K562 (cell line): ENCODE measurements at regions not wholly inside any gene's neighbourhood (a gene's known extent, or its start where the extent isn't known, plus 50 kb on each side); places are given as distances from the start of the nearest gene placed in this dataset.

Source experiments
- ATAC-seq: fragments of 200-7000 bp; cut with Tn5 transposase; 3 replicates; pipeline ENCODE4 v1.9.1; 2020; ENCODE audit warnings: moderate library complexity
- BruUV-seq: library from RNA; stranded (reverse); fragments of 400-500 nt; replicated peaks from 2 replicates; lab custom pipeline; 2021; lab: Mats Ljungman, UMichigan
- CTCF ChIA-PET: fragments of 300-600 bp; formaldehyde crosslinking; extraction: SDS; loops from one replicate; lab custom pipeline; 2021; ENCODE audit warnings: low intra/inter-chr PET ratio; lab: Yijun Ruan, JAX
- POLR2A ChIA-PET: fragments of 300-600, 350-650 bp; sonication (Branson Sonifier 250); formaldehyde crosslinking; extraction: SDS; loops from one replicate; lab custom pipeline; 2021; ENCODE audit warnings: antibody characterized with exemption, inconsistent platforms; lab: Yijun Ruan, JAX
- DNase-seq, 4 experiments: peaks; one replicate each; pipeline versions ENCODE4 v3.0.0 to v3.0.0-alpha.2; 2011 to 2018; ENCODE audit warnings: low spot score in 3 of 4, mixed read lengths in 3 of 4; ENCODE audit errors: extremely low read depth in 1 of 4
- FAIRE-seq: peaks from 2 replicates; lab custom pipeline; 2011; peaks lifted over from hg19 to GRCh38; lab: Jason Lieb, UNC
- H2AFZ ChIP-seq: 2 replicates; pipeline ENCODE4 v1.6.0; 2011; ENCODE audit warnings: low read depth, low read length, control low read depth, inconsistent platforms
- H3K27ac ChIP-seq: fragments of 200-600 bp; 3 replicates; pipeline ENCODE4 v1.8.0; 2011; ENCODE audit warnings: low read depth, mild to moderate bottlenecking, control low read depth, inconsistent platforms, low read length, moderate library complexity, mixed read lengths; ENCODE audit errors: extremely low read depth
- H3K27me3 ChIP-seq, 2 experiments: fragments of 300-600 bp in 1 of 2; 2 replicates in 1 of 2; 3 replicates in 1 of 2; pipeline versions ENCODE4 v1.6.0 to v1.8.0; 2011; ENCODE audit warnings: inconsistent platforms in 2 of 2, low read length in 2 of 2, mild to moderate bottlenecking in 1 of 2, mixed read lengths in 1 of 2, moderate library complexity in 1 of 2; ENCODE audit not compliant: control insufficient read depth in 2 of 2, insufficient read depth in 2 of 2
- H3K36me3 ChIP-seq: fragments of 300-600 bp; 3 replicates; pipeline ENCODE4 v1.8.0; 2011; ENCODE audit warnings: mild to moderate bottlenecking, low read length, inconsistent platforms; ENCODE audit not compliant: control insufficient read depth, insufficient read depth
- H3K4me1 ChIP-seq, 2 experiments: fragments of 200-600 bp in 1 of 2; replicated peaks in 1 of 2; 2 replicates in 1 of 2; 3 replicates in 1 of 2; pipeline versions ENCODE4 v1.5.1 to v1.8.0; 2011; ENCODE audit warnings: inconsistent platforms in 2 of 2, low read length in 2 of 2, mild to moderate bottlenecking in 1 of 2, mixed read lengths in 1 of 2, moderate library complexity in 1 of 2; ENCODE audit not compliant: control insufficient read depth in 2 of 2, insufficient read depth in 2 of 2
- H3K4me2 ChIP-seq: 2 replicates; pipeline ENCODE4 v1.6.1; 2011; ENCODE audit warnings: low read length, control low read depth, inconsistent platforms, mixed read lengths; ENCODE audit not compliant: insufficient read depth
- H3K4me3 ChIP-seq: fragments of 200-600 bp; sonication (generic), shearing (Covaris generic); 2 replicates; pipeline ENCODE4 v1.5.1; 2016; ENCODE audit warnings: control low read depth, inconsistent platforms
- H3K79me2 ChIP-seq: fragments of 200-600 bp; 3 replicates; pipeline ENCODE4 v1.8.0; 2011; ENCODE audit warnings: low read length, inconsistent platforms; ENCODE audit not compliant: control insufficient read depth, insufficient read depth
- H3K9ac ChIP-seq, 2 experiments: 2 replicates each; pipeline versions ENCODE4 v1.6.0 to v1.6.1; 2011; ENCODE audit warnings: low read depth in 2 of 2, low read length in 2 of 2, control low read depth in 1 of 2, inconsistent platforms in 1 of 2, mild to moderate bottlenecking in 1 of 2, mixed read lengths in 1 of 2; ENCODE audit not compliant: insufficient read depth in 1 of 2
- H3K9me1 ChIP-seq: one replicate; pipeline ENCODE4 v1.6.0; 2011; ENCODE audit warnings: inconsistent platforms, mild to moderate bottlenecking, low read length, moderate library complexity; ENCODE audit not compliant: control insufficient read depth, insufficient read depth
- H3K9me3 ChIP-seq: replicated peaks from 2 replicates; pipeline ENCODE4 v1.5.1; 2011; ENCODE audit warnings: low read depth, low read length, inconsistent platforms; ENCODE audit not compliant: control insufficient read depth, insufficient read depth
- H4K20me1 ChIP-seq: replicated peaks from 2 replicates; pipeline ENCODE4 v1.6.1; 2011; ENCODE audit warnings: low read length, inconsistent platforms, mixed read lengths; ENCODE audit not compliant: control insufficient read depth, insufficient read depth
- CREM ChIP-seq: IDR thresholded peaks from 2 replicates; pipeline ENCODE4 v1.6.1; 2014; ENCODE audit warnings: antibody characterized with exemption, low read depth
- DDX20 ChIP-seq: fragments of 450-650 bp; IDR thresholded peaks from 2 replicates; pipeline ENCODE4 v1.6.1; 2016; ENCODE audit warnings: missing genetic modification characterization, low read depth, mild to moderate bottlenecking, missing compliant biosample characterization, moderate library complexity
- ETV1 ChIP-seq: fragments of 450-650 bp; conservative IDR thresholded peaks from 2 replicates; pipeline ENCODE4 v1.6.1; 2016; ENCODE audit warnings: missing genetic modification characterization, control low read depth, low read depth, missing compliant biosample characterization
- FOXA1 ChIP-seq: fragments of 450-650 bp; IDR thresholded peaks from 2 replicates; pipeline ENCODE4 v1.6.1; 2016; ENCODE audit warnings: mild to moderate bottlenecking, borderline replicate concordance
- KAT7 ChIP-seq: sonication (generic); formaldehyde crosslinking; IDR thresholded peaks from 2 replicates; pipeline ENCODE4 v1.8.0; 2022; ENCODE audit warnings: missing genetic modification reagents, mild to moderate bottlenecking, borderline replicate concordance
- NR2C2 ChIP-seq, 2 experiments: fragments of 200-800 bp in 1 of 2; sonication (Bioruptor generic) in 1 of 2; sonication (generic) in 1 of 2; formaldehyde crosslinking in 1 of 2; IDR thresholded peaks; 2 replicates each; pipeline versions ENCODE4 v1.6.1 to v1.8.0; 2016 to 2022; ENCODE audit warnings: mild to moderate bottlenecking in 1 of 2, missing compliant biosample characterization in 1 of 2, missing genetic modification characterization in 1 of 2, missing genetic modification reagents in 1 of 2
- OTX1 ChIP-seq: fragments of 450-650 bp; formaldehyde crosslinking; IDR thresholded peaks from 2 replicates; pipeline ENCODE4 v1.4.0; 2022; ENCODE audit warnings: mild to moderate bottlenecking
- RBM14 ChIP-seq: fragments of 200-400 bp; formaldehyde crosslinking; IDR thresholded peaks from 2 replicates; pipeline ENCODE4 v1.6.1; 2018; ENCODE audit warnings: low read depth, mild to moderate bottlenecking, low read length, moderate library complexity, borderline replicate concordance; ENCODE audit not compliant: insufficient read depth
- RBM25 ChIP-seq: fragments of 200-400 bp; formaldehyde crosslinking; IDR thresholded peaks from 2 replicates; pipeline ENCODE4 v1.6.1; 2018; ENCODE audit warnings: low read length, low read depth, moderate library complexity; ENCODE audit not compliant: severe bottlenecking
- RFX1 ChIP-seq: fragments of 450-650 bp; IDR thresholded peaks from 2 replicates; pipeline ENCODE4 v1.6.1; 2016; ENCODE audit warnings: mild to moderate bottlenecking, moderate library complexity
- RNF2 ChIP-seq: sonication (generic); IDR thresholded peaks from 2 replicates; pipeline ENCODE4 v1.6.1; 2016
- SMC3 ChIP-seq: conservative IDR thresholded peaks from 2 replicates; pipeline ENCODE4 v1.6.1; 2011; ENCODE audit warnings: low read depth, low read length, improper control_type of control experiment; ENCODE audit not compliant: insufficient read depth
- SRSF9 ChIP-seq: fragments of 200-400 bp; formaldehyde crosslinking; IDR thresholded peaks from 2 replicates; pipeline ENCODE4 v1.6.1; 2017; ENCODE audit warnings: low read depth, low read length, borderline replicate concordance
- TAF15 ChIP-seq: fragments of 200-400 bp; formaldehyde crosslinking; IDR thresholded peaks from 2 replicates; pipeline ENCODE4 v1.6.1; 2017; ENCODE audit warnings: mild to moderate bottlenecking, low read depth, low read length, moderate library complexity
- ZBED1 ChIP-seq: IDR thresholded peaks from 2 replicates; pipeline ENCODE4 v1.6.1; 2014
- ZNF696 ChIP-seq: fragments of 250-450 bp; sonication (Bioruptor Pico); conservative IDR thresholded peaks from 2 replicates; pipeline ENCODE4 v1.4.0; 2020; ENCODE audit warnings: mild to moderate bottlenecking, moderate library complexity
- WGBS: fragments of 100-300 bp; shearing (Covaris generic); methylation state at CpG from one replicate; pipeline ENCODE4 v1.1.6; 2016; ENCODE audit warnings: low coverage, mixed read lengths; ENCODE audit not compliant: insufficient coverage; ENCODE audit errors: missing lambda C conversion rate; 5-methylcytosine and 5-hydroxymethylcytosine counted together
- in situ Hi-C: fragments of 300-500 bp; cut with MboI; formaldehyde crosslinking; loops from 4 replicates; pipeline ENCODE4 v1.15.0; 2018; ENCODE audit warnings: inconsistent platforms, mixed read lengths
- intact Hi-C: fragments of 100-400 bp; cut with micrococcal nuclease; formaldehyde crosslinking; loops from 2 replicates; pipeline ENCODE4 v1.14.2; 2022
- TF ChIP-seq, protein P1 (sequence below): fragments of 250-450 bp; sonication (Bioruptor Pico); IDR thresholded peaks from 2 replicates; pipeline ENCODE4 v1.9.0; 2021; ENCODE audit warnings: mild to moderate bottlenecking, inconsistent platforms
- TF ChIP-seq, protein P2 (sequence below): sonication (generic); formaldehyde crosslinking; IDR thresholded peaks from 2 replicates; pipeline ENCODE4 v1.5.0; 2020; ENCODE audit warnings: missing genetic modification reagents
- TF ChIP-seq, protein P3 (sequence below): fragments of 450-650 bp; IDR thresholded peaks from 2 replicates; pipeline ENCODE4 v1.6.1; 2016
- TF ChIP-seq, protein P4 (sequence below): fragments of 450-650 bp; IDR thresholded peaks from 2 replicates; pipeline ENCODE4 v1.6.1; 2014; ENCODE audit warnings: low read depth, mild to moderate bottlenecking, moderate library complexity, borderline replicate concordance

DNA sequence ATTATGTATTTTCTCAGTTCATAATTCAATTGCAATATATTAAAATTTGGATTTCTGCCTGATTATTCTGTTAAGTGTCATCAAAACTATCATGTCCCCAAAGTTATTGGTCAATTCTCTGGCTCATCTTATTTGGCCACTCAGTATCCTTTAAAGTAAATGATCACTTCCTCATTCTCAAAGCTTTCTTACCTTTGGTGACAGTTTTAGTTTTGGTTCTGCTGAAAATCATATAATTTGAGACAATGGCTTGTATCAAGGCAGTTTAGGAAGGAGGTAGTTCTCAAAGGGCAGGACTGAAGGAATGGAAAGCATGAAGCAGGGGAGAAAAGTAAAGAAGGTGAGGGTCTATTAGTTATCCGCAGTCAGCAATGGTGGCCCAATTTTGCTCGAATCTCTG, 1832.1 kb downstream of the ARAP2 start:
- no peak for FAIRE-seq
- WGBS, result 0% methylated on average over 2 of the region's 2 CpGs
- no peak for DNase-seq
- Histone ChIP-seq H3K9me1 (no peaks in the 10 kb centered on the region), H3K9ac (no peak overlapping the region), H3K4me2 (no peak overlapping the region), H3K4me3 (no peak overlapping the region), H3K36me3 (no peaks in the 10 kb centered on the region), H4K20me1 (no peaks in the 10 kb centered on the region), H3K79me2 (no peaks in the 10 kb centered on the region), H3K9me3 (no peaks in the 10 kb centered on the region), H2AFZ (no peak overlapping the region), H3K27ac (no peak overlapping the region), H3K4me1 (no peaks in the 10 kb centered on the region), H3K27me3 (no peaks in the 10 kb centered on the region)
- TF ChIP-seq RBM14 (no peak), DDX20 (tag) (no peak), SRSF9 (no peak), ETV1 (tag) (no peak), FOXA1 (no peak), OTX1 (no peak), TAF15 (no peak), NR2C2 (CRISPR knock-in tag; IDR thresholded peaks at IDR 0.05) (no peak), NR2C2 (tag; IDR thresholded peaks at IDR 0.05) (no peak), RBM25 (no peak), KAT7 (CRISPR knock-in tag) (no peak), CREM (no peak), SMC3 (no peak), ZNF696 (no peak), RFX1 (no peak), RNF2 (no peak), ZBED1 (no peak)
- TF ChIP-seq, protein P1, sequence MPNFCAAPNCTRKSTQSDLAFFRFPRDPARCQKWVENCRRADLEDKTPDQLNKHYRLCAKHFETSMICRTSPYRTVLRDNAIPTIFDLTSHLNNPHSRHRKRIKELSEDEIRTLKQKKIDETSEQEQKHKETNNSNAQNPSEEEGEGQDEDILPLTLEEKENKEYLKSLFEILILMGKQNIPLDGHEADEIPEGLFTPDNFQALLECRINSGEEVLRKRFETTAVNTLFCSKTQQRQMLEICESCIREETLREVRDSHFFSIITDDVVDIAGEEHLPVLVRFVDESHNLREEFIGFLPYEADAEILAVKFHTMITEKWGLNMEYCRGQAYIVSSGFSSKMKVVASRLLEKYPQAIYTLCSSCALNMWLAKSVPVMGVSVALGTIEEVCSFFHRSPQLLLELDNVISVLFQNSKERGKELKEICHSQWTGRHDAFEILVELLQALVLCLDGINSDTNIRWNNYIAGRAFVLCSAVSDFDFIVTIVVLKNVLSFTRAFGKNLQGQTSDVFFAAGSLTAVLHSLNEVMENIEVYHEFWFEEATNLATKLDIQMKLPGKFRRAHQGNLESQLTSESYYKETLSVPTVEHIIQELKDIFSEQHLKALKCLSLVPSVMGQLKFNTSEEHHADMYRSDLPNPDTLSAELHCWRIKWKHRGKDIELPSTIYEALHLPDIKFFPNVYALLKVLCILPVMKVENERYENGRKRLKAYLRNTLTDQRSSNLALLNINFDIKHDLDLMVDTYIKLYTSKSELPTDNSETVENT, result no peak
- TF ChIP-seq, protein P2, sequence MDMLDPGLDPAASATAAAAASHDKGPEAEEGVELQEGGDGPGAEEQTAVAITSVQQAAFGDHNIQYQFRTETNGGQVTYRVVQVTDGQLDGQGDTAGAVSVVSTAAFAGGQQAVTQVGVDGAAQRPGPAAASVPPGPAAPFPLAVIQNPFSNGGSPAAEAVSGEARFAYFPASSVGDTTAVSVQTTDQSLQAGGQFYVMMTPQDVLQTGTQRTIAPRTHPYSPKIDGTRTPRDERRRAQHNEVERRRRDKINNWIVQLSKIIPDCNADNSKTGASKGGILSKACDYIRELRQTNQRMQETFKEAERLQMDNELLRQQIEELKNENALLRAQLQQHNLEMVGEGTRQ (CRISPR knock-in tag), result no peak
- TF ChIP-seq, protein P3, sequence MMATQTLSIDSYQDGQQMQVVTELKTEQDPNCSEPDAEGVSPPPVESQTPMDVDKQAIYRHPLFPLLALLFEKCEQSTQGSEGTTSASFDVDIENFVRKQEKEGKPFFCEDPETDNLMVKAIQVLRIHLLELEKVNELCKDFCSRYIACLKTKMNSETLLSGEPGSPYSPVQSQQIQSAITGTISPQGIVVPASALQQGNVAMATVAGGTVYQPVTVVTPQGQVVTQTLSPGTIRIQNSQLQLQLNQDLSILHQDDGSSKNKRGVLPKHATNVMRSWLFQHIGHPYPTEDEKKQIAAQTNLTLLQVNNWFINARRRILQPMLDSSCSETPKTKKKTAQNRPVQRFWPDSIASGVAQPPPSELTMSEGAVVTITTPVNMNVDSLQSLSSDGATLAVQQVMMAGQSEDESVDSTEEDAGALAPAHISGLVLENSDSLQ, result no peak
- TF ChIP-seq, protein P4, sequence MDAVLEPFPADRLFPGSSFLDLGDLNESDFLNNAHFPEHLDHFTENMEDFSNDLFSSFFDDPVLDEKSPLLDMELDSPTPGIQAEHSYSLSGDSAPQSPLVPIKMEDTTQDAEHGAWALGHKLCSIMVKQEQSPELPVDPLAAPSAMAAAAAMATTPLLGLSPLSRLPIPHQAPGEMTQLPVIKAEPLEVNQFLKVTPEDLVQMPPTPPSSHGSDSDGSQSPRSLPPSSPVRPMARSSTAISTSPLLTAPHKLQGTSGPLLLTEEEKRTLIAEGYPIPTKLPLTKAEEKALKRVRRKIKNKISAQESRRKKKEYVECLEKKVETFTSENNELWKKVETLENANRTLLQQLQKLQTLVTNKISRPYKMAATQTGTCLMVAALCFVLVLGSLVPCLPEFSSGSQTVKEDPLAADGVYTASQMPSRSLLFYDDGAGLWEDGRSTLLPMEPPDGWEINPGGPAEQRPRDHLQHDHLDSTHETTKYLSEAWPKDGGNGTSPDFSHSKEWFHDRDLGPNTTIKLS, result no peak
- intact Hi-C loops, result no loop called here
- ChIA-PET POLR2A (no interaction called here), CTCF (no interaction called here)
- BruUV-seq, result no TSS peak
- ATAC-seq, result no peak
- in situ Hi-C loops, result no loop called here
